ENCODE measurements at regions not wholly inside any gene's neighbourhood (a gene's known extent, or its start where the extent isn't known, plus 50 kb on each side); places are given as distances from the start of the nearest gene placed in this dataset.

DNA sequence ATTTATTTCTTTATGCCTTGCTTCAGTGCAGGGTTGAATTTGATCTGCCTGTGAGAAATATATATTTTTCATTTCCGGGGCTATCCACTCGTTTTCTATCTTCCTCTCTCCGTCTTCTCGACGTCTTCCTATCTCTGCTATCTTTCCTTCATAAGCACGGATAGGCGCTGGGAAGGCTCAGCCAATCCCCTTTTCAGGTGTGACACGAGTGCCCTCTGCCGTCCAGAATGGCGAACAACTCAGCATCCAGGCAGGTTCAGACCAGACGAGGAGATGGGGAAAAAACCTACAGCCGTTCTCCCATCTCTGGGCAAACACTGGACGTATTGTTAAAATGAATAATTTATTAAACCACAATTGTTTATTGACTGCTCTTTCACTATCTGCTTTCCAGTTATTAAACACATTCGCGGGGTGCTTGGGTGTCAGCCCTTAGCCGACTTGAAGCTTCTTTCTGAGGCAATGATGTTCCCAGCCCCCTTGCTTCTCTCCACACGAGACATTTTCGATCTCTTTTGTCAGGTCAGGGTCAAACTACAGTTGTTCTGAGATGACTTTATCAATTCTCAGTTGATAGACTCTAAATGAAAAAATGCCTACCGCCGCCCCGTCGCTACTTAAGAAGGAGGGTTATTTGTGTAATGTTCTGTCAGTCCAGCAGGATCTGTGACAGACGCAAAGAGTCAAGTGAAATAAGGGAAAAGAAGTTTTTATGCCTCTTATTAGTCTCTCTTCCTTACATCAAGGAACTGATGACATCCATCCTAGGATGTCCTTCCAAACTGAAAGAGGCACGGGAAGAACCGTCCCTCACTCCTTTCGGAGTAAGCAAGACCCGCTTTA is 96.3 kb upstream of the NOCT start:
- no peak for DNase-seq (ENCODE audit: low read depth, low spot score)
- TF ChIP-seq, protein P1, sequence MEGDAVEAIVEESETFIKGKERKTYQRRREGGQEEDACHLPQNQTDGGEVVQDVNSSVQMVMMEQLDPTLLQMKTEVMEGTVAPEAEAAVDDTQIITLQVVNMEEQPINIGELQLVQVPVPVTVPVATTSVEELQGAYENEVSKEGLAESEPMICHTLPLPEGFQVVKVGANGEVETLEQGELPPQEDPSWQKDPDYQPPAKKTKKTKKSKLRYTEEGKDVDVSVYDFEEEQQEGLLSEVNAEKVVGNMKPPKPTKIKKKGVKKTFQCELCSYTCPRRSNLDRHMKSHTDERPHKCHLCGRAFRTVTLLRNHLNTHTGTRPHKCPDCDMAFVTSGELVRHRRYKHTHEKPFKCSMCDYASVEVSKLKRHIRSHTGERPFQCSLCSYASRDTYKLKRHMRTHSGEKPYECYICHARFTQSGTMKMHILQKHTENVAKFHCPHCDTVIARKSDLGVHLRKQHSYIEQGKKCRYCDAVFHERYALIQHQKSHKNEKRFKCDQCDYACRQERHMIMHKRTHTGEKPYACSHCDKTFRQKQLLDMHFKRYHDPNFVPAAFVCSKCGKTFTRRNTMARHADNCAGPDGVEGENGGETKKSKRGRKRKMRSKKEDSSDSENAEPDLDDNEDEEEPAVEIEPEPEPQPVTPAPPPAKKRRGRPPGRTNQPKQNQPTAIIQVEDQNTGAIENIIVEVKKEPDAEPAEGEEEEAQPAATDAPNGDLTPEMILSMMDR (IDR thresholded peaks at IDR 0.05; ENCODE audit: insufficient read depth, low read length, missing control alignments) = peak; percentile 93
- no peak overlapping the region for H3K4me3 ChIP-seq (ENCODE audit: low read depth, low read length)
- CTCF ChIA-PET = interaction anchor here (0.7 to 2.9 kb wide), 10 partner anchors 8 to 1097 kb away, joined by 3 to 14 read pairs (median 6); no protein-coding TSS in a partner anchor
- POLR2A ChIA-PET = no interaction called here

GRCh38 chr4:138918169-138918869 is 97.3 kb upstream of the NOCT start:
- CTCF ChIA-PET = interaction anchor here (0.9 to 2.3 kb wide), 5 partner anchors 9 to 1096 kb away, joined by 3 to 12 read pairs (median 6); no protein-coding TSS in a partner anchor
- TF ChIP-seq, protein P1 (IDR thresholded peaks at IDR 0.05; ENCODE audit: insufficient read depth, low read length, missing control alignments) = no peak
- no peak overlapping the region for H3K4me3 ChIP-seq (ENCODE audit: low read depth, low read length)
- POLR2A ChIA-PET = no interaction called here
- no peak for DNase-seq (ENCODE audit: low read depth, low spot score)

- POLR2A ChIA-PET = no interaction called here
- CTCF ChIA-PET = interaction anchor here (0.8 to 1.9 kb wide), 11 partner anchors 8 to 229 kb away, joined by 3 to 4 read pairs (median 4); no protein-coding TSS in a partner anchor
- TF ChIP-seq, protein P1 (IDR thresholded peaks at IDR 0.05; ENCODE audit: insufficient read depth, low read length, missing control alignments) = no peak
- no peak for DNase-seq (ENCODE audit: low read depth, low spot score)
- no peak overlapping the region for H3K4me3 ChIP-seq (ENCODE audit: low read depth, low read length)
These were observed 98.8 kb upstream of the NOCT start for GRCh38 chr4:138916763-138917162.

DNA sequence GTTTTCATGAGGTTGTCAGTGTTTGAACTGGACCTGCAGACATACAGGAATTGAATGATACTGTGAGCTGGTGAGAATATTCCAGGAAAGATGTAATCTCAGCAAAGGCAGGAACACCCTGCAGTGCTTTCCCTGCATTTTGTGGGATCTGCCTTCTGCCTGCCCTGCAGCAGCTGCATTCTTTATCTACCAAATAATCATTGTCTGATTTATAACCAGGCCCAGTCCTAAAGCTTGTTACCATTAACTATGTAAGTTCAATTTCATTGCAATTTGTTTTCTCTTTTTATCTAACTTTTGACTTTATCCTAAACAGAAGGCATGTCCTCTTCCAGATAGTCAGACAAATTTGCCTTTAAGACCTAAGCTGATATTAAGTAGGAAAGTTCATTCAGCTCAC is 99.8 kb upstream of the NOCT start:
- TF ChIP-seq, protein P1 (IDR thresholded peaks at IDR 0.05; ENCODE audit: insufficient read depth, low read length, missing control alignments) = no peak
- H3K4me3 ChIP-seq (ENCODE audit: low read depth, low read length) = no peak overlapping the region
- DNase-seq (ENCODE audit: low read depth, low spot score) = no peak
- POLR2A ChIA-PET = interaction anchor here (0.7 kb wide), 1 partner anchor 451 kb away, joined by 3 read pairs; no protein-coding TSS in a partner anchor
- CTCF ChIA-PET = interaction anchor here (0.6 to 1.9 kb wide), 8 partner anchors 10 to 826 kb away, joined by 3 to 4 read pairs (median 4); no protein-coding TSS in a partner anchor

DNA sequence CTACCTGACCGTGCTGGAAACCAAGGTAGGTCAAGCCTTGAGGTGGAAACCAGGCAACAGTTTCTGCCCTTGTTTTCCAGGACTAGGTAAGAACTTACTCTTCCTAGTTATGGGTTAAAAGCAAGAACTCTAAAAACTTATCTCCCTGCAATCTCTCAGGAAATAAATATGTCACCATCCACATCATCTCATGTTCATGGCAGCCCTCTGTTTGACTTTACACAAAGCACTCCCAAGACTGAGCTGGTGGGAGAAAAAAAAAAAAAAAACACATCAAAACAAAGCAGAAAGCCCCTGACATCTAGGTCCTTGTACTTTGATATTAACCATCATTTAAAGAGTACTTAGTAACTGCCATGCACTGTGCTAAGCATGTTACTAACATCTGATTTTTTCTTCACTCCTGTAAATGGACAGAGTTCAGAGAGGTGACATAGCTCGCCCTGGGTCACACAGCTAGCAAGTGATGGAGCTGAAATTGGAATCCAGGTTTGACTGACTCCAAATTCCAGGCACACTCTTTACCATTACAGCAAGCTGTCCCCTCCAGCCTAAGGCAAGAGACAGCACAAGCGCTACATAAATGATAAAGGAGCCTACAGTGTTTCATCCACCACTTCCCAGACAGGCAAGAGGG is 102.8 kb upstream of the NOCT start:
- ChIA-PET POLR2A (no interaction called here), CTCF (no interaction called here)
- no peak overlapping the region for H3K4me3 ChIP-seq (ENCODE audit: low read depth, low read length)
- DNase-seq (ENCODE audit: low read depth, low spot score) = no peak
- TF ChIP-seq, protein P1 (IDR thresholded peaks at IDR 0.05; ENCODE audit: insufficient read depth, low read length, missing control alignments) = no peak

All from AG04449 (cell line).